H1 (cell line): ENCODE measurements at regions not wholly inside any gene's neighbourhood (a gene's known extent, or its start where the extent isn't known, plus 50 kb on each side); places are given as distances from the start of the nearest gene placed in this dataset.

Experiments used
- CTCF ChIA-PET: fragments of 300-600 bp; sonication (Branson Sonifier 250); formaldehyde crosslinking; loops from one replicate; lab custom pipeline; 2021; ENCODE audit not compliant: partially characterized antibody; lab: Charles Lee
- POLR2A ChIA-PET: fragments of 300-600 bp; sonication (Branson Sonifier 250); formaldehyde crosslinking; loops from one replicate; lab custom pipeline; 2021; ENCODE audit warnings: inconsistent platforms; ENCODE audit not compliant: partially characterized antibody; lab: Charles Lee
- DNase-seq, 2 experiments: peaks; one replicate each; pipeline versions ENCODE4 v3.0.0 to v3.0.0-alpha.2; 2010 to 2022; ENCODE audit warnings: low spot score in 2 of 2, low read depth in 1 of 2, mixed read lengths in 1 of 2
- FAIRE-seq: peaks from 2 replicates; lab custom pipeline; 2011; peaks lifted over from hg19 to GRCh38; lab: Jason Lieb, UNC
- H2AFZ ChIP-seq: 2 replicates; pipeline ENCODE4 v1.8.1; 2012; ENCODE audit warnings: low read length, inconsistent platforms
- H2AK5ac ChIP-seq: 2 replicates; pipeline ENCODE4 v1.6.1; 2013; ENCODE audit warnings: low read depth, low read length
- H2BK120ac ChIP-seq: replicated peaks from 2 replicates; pipeline ENCODE3; 2013; ENCODE audit warnings: low read depth, low read length, inconsistent platforms
- H2BK12ac ChIP-seq: 2 replicates; pipeline ENCODE4 v1.6.1; 2013; ENCODE audit warnings: low read depth, low read length
- H2BK15ac ChIP-seq: 2 replicates; pipeline ENCODE4 v1.6.1; 2013; ENCODE audit warnings: low read length
- H2BK20ac ChIP-seq: 2 replicates; pipeline ENCODE4 v1.6.1; 2013; ENCODE audit warnings: low read length
- H2BK5ac ChIP-seq: 2 replicates; pipeline ENCODE4 v1.6.1; 2013; ENCODE audit warnings: low read depth, low read length
- H3K14ac ChIP-seq: 2 replicates; pipeline ENCODE4 v1.6.1; 2013; ENCODE audit warnings: inconsistent platforms; ENCODE audit not compliant: insufficient read length
- H3K18ac ChIP-seq: 2 replicates; pipeline ENCODE4 v1.6.1; 2013; ENCODE audit warnings: low read length; ENCODE audit errors: extremely low read depth
- H3K23ac ChIP-seq: 2 replicates; pipeline ENCODE4 v1.6.1; 2013; ENCODE audit warnings: inconsistent platforms; ENCODE audit not compliant: insufficient read length
- H3K23me2 ChIP-seq: 2 replicates; pipeline ENCODE4 v1.6.1; 2013; ENCODE audit warnings: low read depth, low read length
- H3K27ac ChIP-seq: 2 replicates; pipeline ENCODE4 v1.6.1; 2011; ENCODE audit warnings: low read depth, low read length, inconsistent platforms
- H3K27me3 ChIP-seq, 4 experiments: replicated peaks in 1 of 4; 1 replicate in 1 of 4; 2 replicates in 3 of 4; pipeline versions ENCODE4 v1.6.1 to v1.8.1; 2011 to 2013; ENCODE audit warnings: low read length in 3 of 4, mild to moderate bottlenecking in 3 of 4, inconsistent platforms in 2 of 4, mixed read lengths in 2 of 4, moderate library complexity in 1 of 4; ENCODE audit not compliant: control insufficient read depth in 3 of 4, insufficient read depth in 3 of 4; ENCODE audit errors: extremely low read depth in 1 of 4
- H3K36me3 ChIP-seq, 4 experiments: 2 replicates each; pipeline versions ENCODE4 v1.6.1 to v1.8.1; 2011 to 2013; ENCODE audit warnings: mild to moderate bottlenecking in 4 of 4, low read length in 3 of 4, moderate library complexity in 2 of 4, control low read depth in 1 of 4, inconsistent platforms in 1 of 4; ENCODE audit not compliant: insufficient read depth in 4 of 4, control insufficient read depth in 2 of 4
- H3K4ac ChIP-seq: replicated peaks from 2 replicates; pipeline ENCODE3; 2013; ENCODE audit warnings: low read length, low read depth, mixed read lengths, inconsistent platforms; ENCODE audit not compliant: insufficient read length
- H3K4me1 ChIP-seq, 4 experiments: replicated peaks in 1 of 4; 1 replicate in 1 of 4; 2 replicates in 3 of 4; pipeline versions ENCODE4 v1.6.1 to v1.8.1; 2011 to 2013; ENCODE audit warnings: low read length in 3 of 4, inconsistent platforms in 2 of 4, mixed read lengths in 1 of 4; ENCODE audit not compliant: insufficient read depth in 4 of 4, control insufficient read depth in 3 of 4
- H3K4me2 ChIP-seq, 2 experiments: 2 replicates each; pipeline versions ENCODE4 v1.6.1 to v1.8.1; 2011 to 2013; ENCODE audit warnings: low read depth in 2 of 2, low read length in 2 of 2, control low read depth in 1 of 2, inconsistent platforms in 1 of 2, mild to moderate bottlenecking in 1 of 2; ENCODE audit not compliant: insufficient read depth in 1 of 2
- H3K4me3 ChIP-seq, 4 experiments: fragments of 200-600, 300-600 bp in 1 of 4; sonication (generic), shearing (Covaris generic), sonication (Bioruptor Twin) in 1 of 4; 2 replicates each; pipeline versions ENCODE4 v1.5.1 to v1.8.1; 2011 to 2016; ENCODE audit warnings: low read length in 4 of 4, low read depth in 3 of 4, control low read depth in 2 of 4, inconsistent platforms in 2 of 4, mild to moderate bottlenecking in 2 of 4, mixed read lengths in 1 of 4, moderate library complexity in 1 of 4; ENCODE audit not compliant: insufficient read depth in 2 of 4; ENCODE audit errors: extremely low read depth in 1 of 4
- H3K56ac ChIP-seq: replicated peaks from 2 replicates; pipeline ENCODE3; 2013; ENCODE audit warnings: low read depth, mild to moderate bottlenecking, mixed read lengths, low read length, inconsistent platforms; ENCODE audit not compliant: insufficient read length
- H3K79me1 ChIP-seq: 2 replicates; pipeline ENCODE4 v1.6.1; 2013; ENCODE audit warnings: low read depth, low read length, control low read depth
- H3K79me2 ChIP-seq, 2 experiments: 2 replicates each; pipeline versions ENCODE4 v1.6.1 to v1.8.1; 2012 to 2013; ENCODE audit warnings: low read length in 2 of 2, mild to moderate bottlenecking in 2 of 2, inconsistent platforms in 1 of 2; ENCODE audit not compliant: insufficient read depth in 2 of 2, control insufficient read depth in 1 of 2
- H3K9ac ChIP-seq, 4 experiments: replicated peaks in 1 of 4; 1 replicate in 1 of 4; 2 replicates in 3 of 4; pipeline versions ENCODE4 v1.6.1 to v1.8.1; 2011 to 2013; ENCODE audit warnings: low read depth in 3 of 4, low read length in 3 of 4, control low read depth in 2 of 4, mild to moderate bottlenecking in 2 of 4, moderate library complexity in 2 of 4, inconsistent platforms in 1 of 4; ENCODE audit errors: extremely low read depth in 1 of 4
- H3K9me3 ChIP-seq, 2 experiments: 2 replicates each; pipeline versions ENCODE4 v1.6.1 to v1.8.1; 2012 to 2013; ENCODE audit warnings: mild to moderate bottlenecking in 2 of 2, moderate library complexity in 2 of 2, control low read depth in 1 of 2, inconsistent platforms in 1 of 2, low read depth in 1 of 2, low read length in 1 of 2, mixed read lengths in 1 of 2; ENCODE audit not compliant: insufficient read depth in 2 of 2
- H4K20me1 ChIP-seq, 2 experiments: replicated peaks in 1 of 2; 2 replicates each; pipeline versions ENCODE3 to v1.8.1; 2011 to 2013; ENCODE audit warnings: inconsistent platforms in 2 of 2, low read length in 2 of 2, mild to moderate bottlenecking in 1 of 2; ENCODE audit not compliant: insufficient read depth in 2 of 2, control insufficient read depth in 1 of 2
- H4K5ac ChIP-seq: 2 replicates; pipeline ENCODE4 v1.6.1; 2013; ENCODE audit warnings: low read length, low read depth, mixed read lengths, inconsistent platforms; ENCODE audit not compliant: insufficient read length
- H4K8ac ChIP-seq: 2 replicates; pipeline ENCODE4 v1.8.0; 2013; ENCODE audit warnings: mild to moderate bottlenecking, moderate library complexity, low read length, inconsistent platforms; ENCODE audit not compliant: insufficient read depth; ENCODE audit errors: extremely low read depth
- H4K91ac ChIP-seq: replicated peaks from 2 replicates; pipeline ENCODE3; 2013; ENCODE audit warnings: low read length, mixed read lengths, inconsistent platforms; ENCODE audit not compliant: insufficient read length
- CEBPB ChIP-seq: IDR thresholded peaks from 2 replicates; pipeline ENCODE4 v1.6.1; 2012; ENCODE audit warnings: low read depth, low read length
- CHD1 ChIP-seq: IDR thresholded peaks from 2 replicates; pipeline ENCODE4 v1.6.1; 2012; ENCODE audit warnings: low read depth, low read length, improper control_type of control experiment
- CREB1 ChIP-seq: IDR thresholded peaks from 2 replicates; pipeline ENCODE4 v1.6.1; 2012; ENCODE audit warnings: inconsistent platforms
- EZH2 ChIP-seq: fragments of 200-600 bp; sonication (generic); IDR thresholded peaks from 2 replicates; pipeline ENCODE4 v1.7.1; 2012; ENCODE audit warnings: low read depth, mild to moderate bottlenecking, moderate library complexity, low read length, inconsistent platforms; ENCODE audit not compliant: severe bottlenecking
- GTF2F1 ChIP-seq: IDR thresholded peaks from 2 replicates; pipeline ENCODE4 v1.6.1; 2012; ENCODE audit warnings: low read depth, low read length, improper control_type of control experiment, borderline replicate concordance
- NANOG ChIP-seq: IDR thresholded peaks from 2 replicates; pipeline ENCODE4 v1.6.1; 2011; ENCODE audit warnings: low read length, low read depth, mild to moderate bottlenecking, inconsistent platforms; ENCODE audit not compliant: insufficient read depth, poor library complexity, severe bottlenecking
- PHF8 ChIP-seq: fragments of 200-600 bp; sonication (generic); conservative IDR thresholded peaks from 2 replicates; pipeline ENCODE4 v1.7.1; 2012; ENCODE audit warnings: low read depth, mild to moderate bottlenecking, inconsistent platforms, low read length, moderate library complexity
- POLR2A ChIP-seq, 2 experiments: IDR thresholded peaks; 1 replicate in 1 of 2; 2 replicates in 1 of 2; pipeline ENCODE4 v1.6.1; 2011; ENCODE audit warnings: low read depth in 2 of 2, low read length in 2 of 2, mild to moderate bottlenecking in 2 of 2; ENCODE audit errors: control extremely low read depth in 1 of 2
- RBBP5 ChIP-seq: IDR thresholded peaks from 2 replicates; pipeline ENCODE4 v1.7.1; 2012; ENCODE audit warnings: low read depth, mild to moderate bottlenecking, inconsistent platforms, low read length, moderate library complexity, borderline replicate concordance
- RXRA ChIP-seq: IDR thresholded peaks from 2 replicates; pipeline ENCODE4 v1.6.1; 2011; ENCODE audit warnings: low read depth, mild to moderate bottlenecking, low read length, moderate library complexity; ENCODE audit not compliant: insufficient read depth
- SAP30 ChIP-seq: fragments of 300-600 bp; sonication (generic); IDR thresholded peaks from 2 replicates; pipeline ENCODE4 v1.7.1; 2012; ENCODE audit warnings: low read length, moderate library complexity, mild to moderate bottlenecking, inconsistent platforms; ENCODE audit not compliant: insufficient read depth, insufficient replicate concordance
- SIX5 ChIP-seq: IDR thresholded peaks from 2 replicates; pipeline ENCODE4 v1.6.1; 2011; ENCODE audit warnings: mild to moderate bottlenecking, low read depth, low read length
- WGBS, 2 experiments: shearing (Covaris generic) in 1 of 2; methylation state at CpG; one replicate each; pipeline versions ENCODE4 v1.1.6 to v1.1.7; 2013 to 2015; ENCODE audit warnings: low lambda C conversion rate in 2 of 2, mixed read lengths in 2 of 2, inconsistent platforms in 1 of 2, low coverage in 1 of 2, missing lambda C conversion rate in 1 of 2; ENCODE audit not compliant: insufficient replicate concordance in 2 of 2, insufficient coverage in 1 of 2, insufficient read length in 1 of 2; ENCODE audit errors: extremely low coverage in 1 of 2, missing lambda C conversion rate in 1 of 2; 5-methylcytosine and 5-hydroxymethylcytosine counted together
- TF ChIP-seq, protein P1 (sequence below): IDR thresholded peaks from 2 replicates; pipeline ENCODE4 v1.6.1; 2011; ENCODE audit warnings: low read length, improper control_type of control experiment

DNA sequence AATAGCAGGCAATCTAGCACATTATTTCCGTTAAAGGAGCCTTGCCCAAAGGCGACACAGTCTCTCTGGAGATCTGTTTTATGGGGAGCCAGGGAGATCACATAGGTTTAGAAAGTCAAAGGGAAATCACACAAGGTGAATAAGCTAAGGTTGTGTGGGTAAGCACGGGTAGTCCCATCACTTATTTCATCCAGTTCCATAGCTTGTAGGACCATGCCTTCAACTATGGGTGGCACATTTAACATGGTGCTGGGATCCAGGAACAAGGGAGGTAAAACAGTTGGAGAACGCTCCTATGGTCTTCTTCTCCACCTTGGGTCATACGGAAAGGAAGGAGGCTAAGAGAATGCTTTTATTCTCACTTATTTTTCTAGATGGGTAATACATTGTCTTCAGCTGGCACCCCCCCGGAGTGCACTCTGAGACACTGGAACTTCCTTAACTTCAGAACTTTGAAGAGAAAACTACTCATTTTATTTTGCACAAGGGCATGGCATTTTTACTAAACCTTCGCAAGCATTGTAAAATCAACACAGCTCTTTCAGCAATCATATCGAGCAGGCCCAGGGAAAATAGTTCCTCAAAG, 435.4 kb downstream of the KIF20B start:
- Histone ChIP-seq H3K4me2 (no peak overlapping the region), H3K9me3 (peaks cover 33 to 50% of the 10 kb centered on the region in 2 experiments), H4K5ac (no peak overlapping the region), H4K8ac (no peak overlapping the region), H2AFZ (no peak overlapping the region), H2BK5ac (no peak overlapping the region), H3K14ac (no peak overlapping the region), H3K79me2 (no peaks in the 10 kb centered on the region), H3K23me2 (no peaks in the 10 kb centered on the region), H3K56ac (no peak overlapping the region), H3K36me3 (peaks cover 0 to 11% (median 1%) of the 10 kb centered on the region in 4 experiments; a peak in 2 of 8 replicates), H3K18ac (no peak overlapping the region), H3K27ac (no peak overlapping the region), H3K79me1 (no peaks in the 10 kb centered on the region), H2BK120ac (no peak overlapping the region), H4K20me1 (no peaks in the 10 kb centered on the region), H3K4me1 (no peaks in the 10 kb centered on the region), H2BK12ac (no peak overlapping the region), H2AK5ac (no peak overlapping the region), H2BK20ac (no peak overlapping the region), H3K4ac (no peak overlapping the region), H2BK15ac (no peak overlapping the region), H3K23ac (no peak overlapping the region), H3K27me3 (no peaks in the 10 kb centered on the region), H3K9ac (no peak overlapping the region), H3K4me3 (no peak overlapping the region), H4K91ac (no peak overlapping the region)
- CTCF ChIA-PET: interaction anchor here (0.9 to 2.9 kb wide), 12 partner anchors 11 to 462 kb away, joined by 3 to 14 read pairs (median 4); no protein-coding TSS in a partner anchor
- WGBS, 2 experiments: 77% methylated on average over 8 of the region's 8 CpGs; no CpG with 5 or more reads in 1 of the 2 experiments
- DNase-seq (peak in 1 of 2 experiments; percentile 54), FAIRE-seq (no peak)
- POLR2A ChIA-PET: interaction anchor here (1.1 kb wide), 1 partner anchor 62 kb away, joined by 3 read pairs; no protein-coding TSS in a partner anchor
- TF ChIP-seq PHF8: no peak
- no peak for TF ChIP-seq CHD1
- TF ChIP-seq SAP30: no peak
- TF ChIP-seq GTF2F1: no peak
- TF ChIP-seq CEBPB: no peak
- no peak for TF ChIP-seq RBBP5
- TF ChIP-seq POLR2A (IDR thresholded peaks at IDR 0.05; ENCODE audit: control extremely low read depth in 1 of 2, low read depth in 2 of 2, low read length in 2 of 2): no peak
- no peak for TF ChIP-seq NANOG
- TF ChIP-seq SIX5: no peak
- no peak for TF ChIP-seq EZH2
- no peak for TF ChIP-seq CREB1
- TF ChIP-seq, protein P1, sequence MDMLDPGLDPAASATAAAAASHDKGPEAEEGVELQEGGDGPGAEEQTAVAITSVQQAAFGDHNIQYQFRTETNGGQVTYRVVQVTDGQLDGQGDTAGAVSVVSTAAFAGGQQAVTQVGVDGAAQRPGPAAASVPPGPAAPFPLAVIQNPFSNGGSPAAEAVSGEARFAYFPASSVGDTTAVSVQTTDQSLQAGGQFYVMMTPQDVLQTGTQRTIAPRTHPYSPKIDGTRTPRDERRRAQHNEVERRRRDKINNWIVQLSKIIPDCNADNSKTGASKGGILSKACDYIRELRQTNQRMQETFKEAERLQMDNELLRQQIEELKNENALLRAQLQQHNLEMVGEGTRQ: no peak
- TF ChIP-seq RXRA: no peak
